Fibroblast of the aortic adventitia (primary cell): ENCODE measurements at regions not wholly inside any gene's neighbourhood (a gene's known extent, or its start where the extent isn't known, plus 50 kb on each side); places are given as distances from the start of the nearest gene placed in this dataset.
"Not testable (repeated sequence)": the region's sequence is repeated elsewhere in the genome, so short reads cannot be mapped to it uniquely, and the experiment has no call there.

Experiments used
- DNase-seq: peaks from one replicate; pipeline ENCODE4 v3.0.0-alpha.2; 2010; ENCODE audit warnings: low read depth
- H3K4me3 ChIP-seq: 2 replicates; pipeline ENCODE4 v1.5.1; 2011; ENCODE audit warnings: low read depth, mild to moderate bottlenecking, control low read depth, low read length, moderate library complexity
- CTCF ChIP-seq: IDR thresholded peaks from 2 replicates; pipeline ENCODE4 v1.5.1; 2011; ENCODE audit warnings: mild to moderate bottlenecking, low read length, control low read depth, inconsistent platforms; ENCODE audit not compliant: insufficient read depth

- H3K4me3 ChIP-seq, result no peak overlapping the region
- DNase-seq, result no peak
- no peak for TF ChIP-seq CTCF
These were observed 217.7 kb downstream of the DEPDC1B start for GRCh38 chr5:60482301-60482700.

- DNase-seq, result no peak
- TF ChIP-seq CTCF, result no peak
- no peak overlapping the region for H3K4me3 ChIP-seq
These were observed 220.4 kb downstream of the DEPDC1B start for GRCh38 chr5:60479542-60479941.

- no peak for DNase-seq
- H3K4me3 ChIP-seq, result no peak overlapping the region
- TF ChIP-seq CTCF, result no peak
These were observed 222.1 kb downstream of the DEPDC1B start for GRCh38 chr5:60477849-60478248.

GRCh38 chr5:60473654-60474053 lies 226.3 kb downstream of the DEPDC1B start:
- no peak overlapping the region for H3K4me3 ChIP-seq
- no peak for DNase-seq
- TF ChIP-seq CTCF, result no peak

- not testable (repeated sequence) for DNase-seq, H3K4me3 ChIP-seq
These were observed 226.9 kb downstream of the DEPDC1B start for GRCh38 chr5:60473027-60473426.

- peak; percentile 62 for DNase-seq
- no peak overlapping the region for H3K4me3 ChIP-seq
These were observed 229.1 kb downstream of the DEPDC1B start for GRCh38 chr5:60470881-60471280.

GRCh38 chr5:60469286-60469685 lies 230.7 kb downstream of the DEPDC1B start:
- TF ChIP-seq CTCF, result no peak
- no peak for DNase-seq
- H3K4me3 ChIP-seq, result no peak overlapping the region

More at GRCh38 chr5:60470881-60471280, 229.1 kb downstream of the DEPDC1B start:
- TF ChIP-seq CTCF, result no peak
